C4-2B (cell line): ENCODE measurements at regions not wholly inside any gene's neighbourhood (a gene's known extent, or its start where the extent isn't known, plus 50 kb on each side); places are given as distances from the start of the nearest gene placed in this dataset.

ENCODE experiments used
- CTCF ChIP-seq: fragments of 450-650 bp; conservative IDR thresholded peaks from 2 replicates; pipeline ENCODE4 v1.5.1; 2017; ENCODE audit warnings: mild to moderate bottlenecking
- ZFX ChIP-seq: fragments of 450-650 bp; IDR thresholded peaks from 2 replicates; pipeline ENCODE4 v1.6.1; 2017

DNA sequence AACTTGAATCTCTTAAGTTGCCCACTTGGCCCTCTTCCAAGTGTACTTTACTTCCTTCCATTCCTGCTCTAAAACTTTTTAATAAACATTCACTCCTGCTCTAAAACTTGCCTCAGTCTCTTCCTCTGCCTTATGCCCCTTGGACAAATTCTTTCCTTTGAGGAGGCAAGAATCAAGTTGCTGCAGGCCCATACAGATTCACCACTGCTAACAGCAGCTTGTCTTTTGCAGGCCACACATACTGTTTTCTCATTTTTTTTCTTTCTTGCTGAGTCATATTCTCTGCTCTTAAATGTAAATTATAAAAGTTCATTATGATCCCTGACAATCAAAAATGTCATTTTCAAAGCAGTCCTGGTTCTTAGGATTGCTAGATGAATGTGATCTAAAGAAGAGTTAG lies 1820.8 kb upstream of the FLRT2 start:
- TF ChIP-seq CTCF (no peak), ZFX (no peak)
